Fibroblast of skin of left biceps (primary cell): ENCODE measurements at regions not wholly inside any gene's neighbourhood (a gene's known extent, or its start where the extent isn't known, plus 50 kb on each side); places are given as distances from the start of the nearest gene placed in this dataset.
A peak's percentile ranks its signal among the peaks of the same experiment; 100 is the strongest.

Experiments
- DNase-seq, 2 experiments: peaks; one replicate each; pipeline ENCODE4 v3.0.0-alpha.2; 2013; ENCODE audit warnings: low read depth in 2 of 2

DNA sequence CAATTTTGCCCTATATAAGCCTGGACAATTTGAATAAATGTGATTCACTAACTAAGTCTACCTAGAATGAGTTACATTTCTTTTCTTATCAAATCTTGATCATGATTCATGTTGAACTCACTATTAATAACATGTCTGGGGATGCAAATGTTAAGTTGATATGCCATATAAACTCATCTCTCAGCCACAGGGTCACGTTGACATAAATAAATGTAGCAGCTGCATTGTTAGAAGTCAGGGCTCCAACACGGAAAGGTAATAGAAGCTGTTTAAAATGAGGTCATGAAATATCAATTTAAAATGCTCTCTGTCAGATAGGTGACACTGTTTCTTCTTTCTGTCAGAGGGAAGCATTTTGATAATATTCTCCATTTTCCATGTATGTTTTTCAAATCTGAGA lies 521.9 kb downstream of the CCDC85A start:
- no peak for DNase-seq

DNA sequence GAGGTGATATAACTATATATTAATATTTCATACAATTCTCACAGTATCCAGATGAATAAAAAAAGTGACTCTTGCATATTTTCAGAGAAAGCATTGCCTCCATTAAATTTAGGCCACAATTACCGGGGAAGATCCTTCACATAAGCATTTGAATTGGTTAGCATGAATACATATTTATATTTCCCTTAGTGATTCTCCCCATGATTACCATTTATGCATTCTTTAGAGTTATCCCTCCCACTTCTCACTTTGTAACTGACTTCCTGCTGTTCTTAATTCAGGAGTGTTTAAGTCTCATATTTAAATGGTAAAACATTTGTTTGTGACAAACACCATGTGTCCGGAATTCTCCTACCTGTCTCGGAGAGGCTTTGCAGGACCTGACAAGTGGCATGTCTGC lies 523.4 kb downstream of the CCDC85A start:
- no peak for DNase-seq

DNA sequence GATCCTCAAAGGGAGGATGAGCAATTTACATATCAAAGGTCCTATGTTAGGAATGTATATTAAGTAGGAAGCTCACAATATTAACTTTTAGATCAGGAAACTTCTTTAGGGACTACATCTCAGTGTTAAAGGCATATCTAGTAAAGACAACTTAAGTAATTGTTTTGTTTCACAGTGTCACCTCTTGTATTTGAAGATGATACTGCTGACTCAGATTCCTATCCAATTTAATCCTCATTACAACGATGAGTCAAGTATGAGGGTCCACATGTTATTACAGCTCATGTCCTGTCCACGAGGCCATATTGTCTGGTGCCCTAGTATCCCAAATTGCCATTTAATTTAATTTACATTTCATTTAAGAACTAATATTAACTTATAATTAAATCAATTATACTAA lies 523.9 kb downstream of the CCDC85A start:
- no peak for DNase-seq

DNA sequence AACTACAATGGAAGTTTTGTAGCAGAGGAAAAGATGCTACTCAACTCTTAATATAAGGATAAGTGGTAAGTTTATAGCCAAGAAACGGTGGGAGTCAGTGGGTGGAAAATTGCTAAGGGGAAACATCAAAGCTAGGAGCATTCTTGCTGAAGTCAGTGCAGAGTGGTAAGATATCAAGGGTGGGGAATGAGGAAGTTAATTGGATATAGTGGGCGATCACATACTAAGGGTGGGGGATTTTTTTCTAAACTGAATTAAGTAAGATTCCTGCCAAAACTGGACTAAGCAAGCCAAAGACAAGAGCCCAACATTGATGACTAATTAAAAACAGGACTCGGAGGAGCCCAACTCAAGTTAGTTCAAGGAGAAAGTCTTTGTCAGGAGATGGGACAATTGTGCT lies 525.4 kb downstream of the CCDC85A start:
- no peak for DNase-seq

DNA sequence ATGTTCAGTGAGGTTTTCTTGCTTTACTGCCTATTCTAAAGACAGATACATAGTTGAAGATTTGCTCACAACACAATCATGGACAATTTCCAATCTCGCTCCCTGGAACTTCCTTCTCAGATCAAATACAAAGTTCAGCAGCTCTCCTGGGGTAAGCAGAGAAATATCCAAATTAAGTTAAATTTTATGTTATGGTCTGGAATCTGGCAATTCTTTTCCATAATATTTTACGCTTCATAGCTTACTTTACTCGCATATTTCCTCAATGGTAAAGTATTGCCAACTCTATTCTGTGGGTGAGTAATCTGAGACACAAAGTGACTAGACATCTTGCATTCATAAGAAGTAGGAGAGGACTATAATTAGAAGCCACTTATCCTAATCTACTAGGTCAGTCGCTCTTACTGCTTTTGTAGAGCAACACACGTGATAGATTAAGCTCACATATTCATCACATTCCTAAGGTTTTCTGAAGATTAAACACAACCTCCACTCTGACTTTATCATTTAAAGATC lies 529.4 kb downstream of the CCDC85A start:
- peak; percentile 87 to 93 for DNase-seq

DNA sequence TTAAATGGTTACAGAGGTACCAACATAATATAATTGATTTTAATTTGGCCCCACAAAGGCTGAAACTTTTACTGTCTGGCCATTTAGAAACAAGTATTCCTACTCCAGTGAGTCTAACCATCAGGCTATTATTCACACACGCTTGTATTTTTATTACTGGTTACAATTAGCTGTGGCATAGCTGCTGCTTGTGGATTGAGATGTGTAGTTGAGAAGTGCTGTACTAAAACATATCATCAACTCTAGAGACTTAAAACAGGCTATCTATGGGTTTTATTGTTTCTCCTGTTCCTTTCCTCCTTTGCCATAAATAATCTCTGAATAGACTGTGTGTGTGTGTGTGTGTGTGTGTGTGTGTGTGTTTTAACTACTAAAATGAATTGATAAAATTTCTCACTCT lies 530.2 kb downstream of the CCDC85A start:
- DNase-seq, result no peak

DNA sequence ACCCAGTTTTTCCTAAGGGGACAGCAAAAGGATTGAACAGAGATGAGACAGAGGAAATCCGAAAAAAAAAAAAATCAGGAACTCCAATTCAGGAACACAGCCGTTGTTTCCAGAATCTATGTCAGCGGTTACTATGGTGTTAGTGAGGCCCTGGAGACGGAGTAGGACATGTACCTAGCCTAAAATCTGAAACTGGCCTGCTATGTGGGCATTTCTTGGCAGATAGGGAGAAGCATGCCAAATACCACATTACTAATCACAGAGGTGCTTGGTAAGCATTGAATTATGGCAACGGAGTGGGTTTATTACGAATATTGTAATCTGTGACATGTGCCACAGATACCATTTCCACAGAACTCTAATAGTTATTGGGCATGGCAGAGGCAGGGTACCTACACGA lies 530.6 kb downstream of the CCDC85A start:
- no peak for DNase-seq

DNA sequence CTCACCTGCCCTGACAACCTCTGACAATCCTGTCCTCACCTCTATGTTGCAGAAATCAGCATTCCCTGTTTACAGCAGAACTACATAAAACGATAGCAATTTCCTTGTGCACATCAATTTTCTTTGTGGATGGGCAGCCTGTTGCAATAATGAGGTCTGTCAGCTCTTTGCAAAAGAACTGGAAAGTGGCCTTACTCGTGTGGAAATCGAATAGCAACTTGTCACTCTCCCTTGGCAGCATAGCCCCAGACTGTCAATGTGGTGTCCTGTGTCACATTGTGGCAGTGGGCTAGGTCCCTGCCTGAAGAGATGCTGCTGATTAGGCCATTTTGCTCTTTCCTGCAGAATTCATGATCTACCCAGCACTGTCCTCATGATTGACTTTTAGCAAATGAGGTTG lies 531.9 kb downstream of the CCDC85A start:
- DNase-seq, result no peak

DNA sequence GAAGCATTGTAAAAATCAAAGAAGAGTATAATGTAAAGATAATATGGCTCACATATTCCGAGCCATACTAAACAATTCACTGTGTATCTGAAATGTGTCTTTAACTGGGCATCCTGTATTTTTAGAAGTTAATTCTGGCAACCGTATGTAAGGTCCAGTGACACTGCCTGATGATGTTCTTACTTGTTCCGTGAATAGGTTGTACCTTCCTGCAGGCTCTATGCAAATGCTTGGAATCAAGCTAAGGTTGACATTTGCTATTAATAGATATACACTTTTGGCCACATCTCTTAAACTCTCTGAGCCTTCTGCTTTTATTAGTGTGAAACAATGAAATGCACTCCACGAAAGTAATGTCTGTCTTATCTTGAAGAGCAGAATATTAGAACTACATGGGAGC lies 534.6 kb downstream of the CCDC85A start:
- no peak for DNase-seq

DNA sequence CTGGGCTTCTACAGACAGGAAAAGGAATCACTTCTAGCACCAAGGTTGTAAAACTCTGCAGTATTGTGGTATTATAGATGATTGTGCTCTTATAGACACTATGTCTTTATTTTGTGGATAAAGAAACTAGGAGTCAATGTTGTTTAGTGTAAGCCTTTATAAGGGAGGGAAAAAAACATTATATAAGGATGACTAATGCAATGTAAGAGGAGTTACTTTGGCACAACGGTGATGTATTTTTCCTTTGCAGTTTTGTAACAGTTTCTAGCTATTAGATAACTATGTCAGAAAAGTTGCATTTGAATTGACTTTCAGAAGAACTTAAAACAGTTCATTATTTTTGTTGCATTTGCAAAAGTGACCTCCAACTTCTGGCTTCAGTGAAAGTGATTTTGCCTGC lies 545.4 kb downstream of the CCDC85A start:
- DNase-seq, result no peak

DNA sequence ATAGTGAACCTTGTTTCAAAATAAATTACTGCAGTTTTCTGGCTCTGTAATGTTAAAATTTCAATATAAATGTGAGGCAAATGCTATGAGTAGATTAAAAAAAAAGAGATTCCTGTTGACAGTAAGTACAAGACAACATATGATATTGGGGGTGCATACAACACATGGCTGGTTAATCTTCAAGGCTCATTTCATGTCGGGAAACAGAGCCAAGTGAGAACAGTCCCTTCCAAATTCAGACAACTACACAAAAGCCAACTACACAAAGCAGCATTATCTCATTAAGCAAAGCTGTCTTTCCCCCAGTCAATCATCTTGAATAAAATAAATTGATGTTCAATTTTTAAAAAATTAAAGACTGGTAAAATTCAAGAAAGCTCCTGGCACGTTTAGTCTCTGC lies 549.2 kb downstream of the CCDC85A start:
- no peak for DNase-seq

DNA sequence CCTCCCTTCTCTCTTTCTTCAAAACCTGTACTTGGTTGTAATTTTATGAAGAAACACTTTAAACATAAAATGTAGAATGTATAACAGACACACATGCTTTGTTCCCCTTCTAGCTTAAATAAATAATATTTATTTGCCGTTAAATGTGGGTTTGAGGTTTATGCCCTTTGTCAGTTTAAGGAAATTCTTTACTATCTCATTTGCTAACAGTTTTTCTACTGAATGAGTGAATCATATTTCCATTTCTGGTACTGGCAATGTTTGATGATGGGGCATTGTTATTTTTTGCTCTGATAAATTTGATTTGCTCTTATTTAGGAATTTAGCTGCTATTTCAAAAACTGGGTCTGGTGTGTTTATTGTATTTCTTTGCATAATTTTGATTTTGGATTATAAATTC lies 555.6 kb downstream of the CCDC85A start:
- DNase-seq, result no peak

DNA sequence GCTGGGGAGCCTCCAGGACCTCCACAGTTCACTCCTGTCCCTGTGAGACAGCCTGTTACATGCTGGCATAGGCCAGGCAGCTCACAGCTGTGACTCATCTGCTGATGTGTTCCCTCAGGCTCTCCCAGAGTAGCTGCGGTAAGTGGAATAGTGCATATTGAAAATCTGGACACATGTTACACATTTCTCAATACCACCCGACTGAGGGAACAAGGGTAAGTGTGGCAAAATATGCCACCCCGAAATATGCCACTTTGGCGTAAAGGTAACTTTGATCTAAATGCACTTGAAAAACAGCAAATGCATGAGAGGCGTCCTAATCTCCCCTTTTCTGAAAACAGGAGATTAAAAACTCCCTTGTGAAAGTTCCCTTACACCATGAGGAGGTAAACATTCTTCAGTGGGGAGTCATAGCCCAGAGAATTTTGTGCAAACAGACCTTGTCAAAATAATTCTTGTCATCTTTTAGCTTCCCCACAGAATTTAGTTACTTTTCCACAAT lies 557.9 kb downstream of the CCDC85A start:
- peak; percentile 77 to 79 for DNase-seq

DNA sequence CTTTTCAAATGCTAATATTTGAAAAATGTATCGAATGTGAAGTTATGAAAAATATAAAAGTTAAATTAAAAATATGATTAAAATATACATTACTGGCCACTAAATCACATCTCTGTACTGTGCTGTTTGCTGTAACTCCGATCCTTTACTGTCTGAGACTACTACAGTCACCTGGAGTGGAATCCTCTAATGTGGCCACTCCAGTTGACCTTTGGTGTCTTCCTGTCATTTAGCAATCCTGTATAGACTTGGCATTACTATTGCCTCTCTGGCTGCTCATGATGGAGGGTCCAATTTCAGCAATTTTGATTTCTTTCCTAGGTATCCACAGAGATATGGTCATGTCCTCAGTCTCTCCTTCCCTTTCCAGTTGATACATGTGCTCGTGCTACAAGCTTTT lies 560.0 kb downstream of the CCDC85A start:
- DNase-seq, result no peak

DNA sequence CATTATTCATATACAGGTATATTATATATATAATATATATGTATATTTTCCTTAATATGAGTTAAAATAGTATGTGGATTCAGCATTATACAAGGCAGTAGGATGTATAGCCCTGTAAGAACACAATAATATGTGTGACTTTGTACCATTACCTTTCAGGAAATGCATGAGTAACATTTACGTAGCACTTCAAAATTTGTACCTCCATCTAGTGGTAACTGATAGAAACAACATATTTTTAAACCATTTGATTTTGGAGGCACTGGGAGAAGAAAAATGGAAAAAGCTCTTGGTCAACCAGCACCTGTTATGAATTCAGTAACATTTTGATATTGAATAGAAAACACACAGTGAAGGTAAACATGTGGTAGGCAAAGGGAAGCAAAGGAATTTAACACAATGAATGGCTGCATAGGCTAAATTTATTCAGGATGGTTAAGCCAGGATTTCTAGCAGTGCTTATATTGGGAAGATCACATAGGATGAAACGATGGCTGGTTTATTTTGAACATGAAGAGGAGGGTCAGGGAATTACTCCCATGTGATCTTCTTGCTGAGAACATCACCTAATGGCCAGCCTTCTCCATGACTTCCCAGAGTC lies 565.5 kb downstream of the CCDC85A start:
- DNase-seq, result peak in 1 of 2 experiments; percentile 14

DNA sequence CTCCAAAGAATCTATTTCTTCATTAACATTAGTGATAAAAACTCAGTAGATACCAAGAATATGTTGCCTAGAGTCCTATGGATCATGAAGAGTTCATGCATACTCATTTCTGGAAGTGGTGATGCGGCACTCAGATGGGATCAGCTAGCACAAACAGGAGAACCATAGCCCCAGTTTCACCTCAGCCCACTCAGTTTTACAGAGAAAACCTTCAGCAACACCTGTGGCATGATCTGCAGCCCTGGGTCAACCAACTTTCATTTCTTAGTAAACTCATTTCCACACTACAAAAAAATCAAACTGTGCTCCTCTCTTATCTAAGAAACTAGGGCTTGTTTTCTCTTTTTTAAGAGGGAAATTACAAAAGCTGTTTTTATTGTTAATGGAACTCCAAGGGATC lies 569.4 kb downstream of the CCDC85A start:
- no peak for DNase-seq

DNA sequence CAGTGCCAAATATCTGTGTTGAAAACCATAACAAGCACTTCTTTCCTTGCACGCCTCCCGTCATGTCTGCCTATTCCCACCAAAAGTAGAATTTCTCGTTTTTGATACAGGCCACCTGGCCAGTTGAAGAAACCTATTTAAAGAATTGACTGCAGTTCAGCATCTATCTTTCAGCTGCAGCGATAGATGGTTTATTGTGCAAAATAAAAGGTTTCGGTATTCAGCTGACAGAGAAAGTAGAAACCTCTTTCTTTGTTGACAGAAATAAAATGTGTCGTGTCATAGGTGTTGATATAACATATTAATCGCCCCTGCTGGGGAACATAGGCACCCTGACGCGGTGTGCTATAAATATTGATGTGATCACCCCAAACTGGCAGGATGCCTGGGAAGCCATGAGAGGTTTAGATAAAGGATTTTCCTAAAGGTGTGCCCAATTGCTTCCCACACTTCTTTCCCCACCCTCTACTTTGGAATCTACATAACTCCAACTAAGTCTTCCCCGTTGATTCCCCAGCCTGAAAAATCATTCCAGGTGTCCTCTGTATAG lies 570.4 kb downstream of the CCDC85A start:
- DNase-seq, result no peak

DNA sequence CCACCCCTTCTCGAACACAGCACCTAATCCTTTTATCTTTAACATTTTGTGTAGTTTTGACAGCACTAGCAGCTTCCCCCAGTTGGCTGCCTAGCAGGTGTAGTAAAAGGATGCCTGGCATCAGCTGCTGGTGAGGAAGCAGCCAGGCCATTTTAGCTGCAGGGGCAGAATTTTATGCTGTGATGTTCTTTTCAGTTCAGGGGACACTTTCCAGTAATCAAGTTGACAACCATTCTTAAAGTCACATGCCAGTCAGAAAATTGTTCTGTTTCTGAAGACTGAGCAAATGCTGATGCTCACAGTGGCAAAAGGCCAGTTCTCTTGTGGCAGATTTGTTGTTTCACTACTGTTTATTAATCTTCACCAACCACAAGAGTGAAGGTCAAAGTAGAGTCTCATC lies 570.8 kb downstream of the CCDC85A start:
- no peak for DNase-seq

DNA sequence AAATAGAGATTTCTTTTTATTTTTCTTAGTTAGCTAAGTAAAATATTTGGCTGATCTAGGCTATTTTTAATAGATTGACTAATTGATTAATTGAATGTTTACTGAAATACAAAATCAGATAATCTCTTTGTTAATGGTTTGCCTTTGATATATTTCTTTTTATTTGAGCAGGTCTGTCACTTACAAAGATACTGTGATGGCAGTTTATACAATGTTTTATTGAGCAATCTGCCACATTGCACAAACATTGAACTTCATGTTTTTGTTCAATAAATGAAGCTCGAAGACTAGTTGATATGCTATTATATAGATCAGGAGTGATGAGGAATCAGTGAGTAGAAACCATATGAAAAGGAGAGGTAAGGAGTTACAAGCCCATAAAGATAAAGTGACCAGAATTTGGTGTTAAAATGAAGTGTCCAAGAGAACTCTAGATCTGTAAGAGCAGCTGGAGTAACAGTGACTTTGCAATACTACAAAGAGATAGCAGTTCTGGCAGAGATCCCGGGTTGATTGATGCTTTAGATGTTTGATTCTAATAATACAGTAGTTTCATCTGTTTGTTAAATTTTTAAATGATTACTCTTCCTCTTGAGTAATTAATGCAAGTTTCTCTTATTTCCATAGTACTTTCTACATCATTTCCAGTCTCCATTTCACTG lies 574.2 kb downstream of the CCDC85A start:
- DNase-seq, result no peak

DNA sequence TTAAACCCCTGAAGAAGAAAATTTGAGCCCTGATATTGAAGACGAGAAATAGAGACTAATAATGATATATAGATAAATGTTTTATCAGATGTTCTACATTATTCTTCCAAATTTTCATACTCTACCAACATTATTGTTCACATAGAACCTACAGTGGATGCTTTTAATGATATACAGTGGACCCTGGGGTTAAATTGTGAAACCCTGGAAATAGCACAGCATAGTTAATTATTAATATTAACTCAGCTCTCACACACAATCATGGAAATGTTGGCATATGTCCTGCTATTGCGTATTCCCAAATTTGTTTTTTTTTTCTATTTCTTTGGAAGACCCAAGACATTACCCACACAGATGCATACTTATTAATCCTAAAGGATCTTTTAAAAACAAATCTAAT lies 579.9 kb downstream of the CCDC85A start:
- no peak for DNase-seq

DNA sequence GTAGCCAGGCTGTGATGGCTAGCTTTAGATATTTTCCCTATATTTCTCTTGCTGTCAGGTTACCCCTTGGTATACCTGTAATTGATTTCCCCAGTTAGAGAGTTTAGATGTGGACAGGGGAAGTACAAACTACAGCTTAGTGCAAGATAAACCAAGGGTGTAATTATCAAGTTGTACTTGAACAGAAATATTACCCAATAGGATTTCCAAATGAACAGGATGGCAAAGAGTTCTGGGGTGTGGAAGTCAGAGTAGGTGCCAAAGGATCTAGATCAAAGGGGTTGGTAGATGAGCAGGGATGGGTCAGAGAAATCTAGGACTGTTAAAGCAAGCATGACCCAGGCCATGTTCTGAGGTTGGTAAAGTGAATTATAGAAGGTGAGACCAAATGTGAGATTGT lies 585.2 kb downstream of the CCDC85A start:
- no peak for DNase-seq

DNA sequence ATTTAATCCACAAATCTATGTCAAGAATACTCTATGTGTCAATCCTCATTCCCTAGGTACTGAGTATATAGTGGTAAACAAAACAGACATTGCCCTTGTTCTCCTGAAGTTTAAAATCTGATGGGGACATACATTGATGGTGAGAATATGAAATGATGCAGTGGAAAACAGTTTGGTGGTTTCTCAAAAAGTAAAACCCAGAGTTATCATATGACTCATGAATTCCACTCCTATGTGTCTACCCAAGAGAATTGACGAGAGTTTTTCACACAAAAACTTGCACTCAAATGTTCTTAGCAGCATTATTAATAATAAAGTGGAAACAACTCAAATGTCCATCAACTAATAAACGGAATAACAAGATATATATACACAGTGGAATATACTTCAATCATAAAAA lies 586.7 kb downstream of the CCDC85A start:
- peak; percentile 10 to 16 for DNase-seq

DNA sequence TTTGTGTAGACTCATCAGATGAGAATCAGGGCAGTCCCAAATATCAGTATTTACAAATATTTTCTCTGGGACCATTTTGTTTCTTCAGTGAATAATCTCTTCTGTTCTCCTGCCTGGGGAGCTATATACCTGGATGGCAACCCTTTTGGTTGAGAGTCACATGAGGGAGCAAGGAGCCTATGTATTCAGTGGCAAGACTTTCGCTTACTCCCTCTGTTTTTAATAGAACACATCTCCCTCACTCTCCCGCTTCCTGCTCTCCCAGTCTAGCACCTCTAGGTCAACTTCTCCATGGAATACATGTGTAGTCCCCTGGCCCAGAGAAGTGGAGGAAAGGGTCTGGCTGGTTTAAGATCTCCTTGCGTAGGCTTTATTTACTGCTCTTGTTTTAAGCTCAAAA lies 600.3 kb downstream of the CCDC85A start:
- no peak for DNase-seq
